Lung microvascular endothelial cell (primary cell): ENCODE measurements at regions not wholly inside any gene's neighbourhood (a gene's known extent, or its start where the extent isn't known, plus 50 kb on each side); places are given as distances from the start of the nearest gene placed in this dataset.

Experiments used
- DNase-seq, 2 donors: peaks; one replicate each; pipeline versions ENCODE4 v3.0.0 to v3.0.0-alpha.2; 2010; ENCODE audit warnings: low read depth in 2 of 2

- no peak for DNase-seq
These were observed 406.5 kb upstream of the SEMA3D start for GRCh38 chr7:85593355-85593754.

- no peak for DNase-seq
These were observed 400.9 kb upstream of the SEMA3D start for GRCh38 chr7:85587785-85588184.

- no peak for DNase-seq
These were observed 399.2 kb upstream of the SEMA3D start for GRCh38 chr7:85586091-85586490.

GRCh38 chr7:85583131-85583953, 396.5 kb upstream of the SEMA3D start:
- DNase-seq: no peak

GRCh38 chr7:85573844-85574243, 387.0 kb upstream of the SEMA3D start:
- DNase-seq: no peak

GRCh38 chr7:85573346-85573745, 386.5 kb upstream of the SEMA3D start:
- DNase-seq: no peak

- no peak for DNase-seq
These were observed 384.0 kb upstream of the SEMA3D start for GRCh38 chr7:85570898-85571297.

- no peak for DNase-seq
These were observed 381.1 kb upstream of the SEMA3D start for GRCh38 chr7:85567983-85568382.

GRCh38 chr7:85566095-85566794, 379.4 kb upstream of the SEMA3D start:
- no peak for DNase-seq

GRCh38 chr7:85565276-85565675, 378.4 kb upstream of the SEMA3D start:
- no peak for DNase-seq

GRCh38 chr7:85564861-85565260, 378.0 kb upstream of the SEMA3D start:
- DNase-seq: no peak

- no peak for DNase-seq
These were observed 374.9 kb upstream of the SEMA3D start for GRCh38 chr7:85561706-85562105.

- DNase-seq: peak; percentile 65 to 73
These were observed 367.7 kb upstream of the SEMA3D start for GRCh38 chr7:85554236-85555178.

GRCh38 chr7:85535974-85536729, 349.3 kb upstream of the SEMA3D start:
- no peak for DNase-seq

GRCh38 chr7:85529831-85530230, 343.0 kb upstream of the SEMA3D start:
- DNase-seq: peak in 1 of 2 donors; percentile 20

- DNase-seq: peak in 1 of 2 donors; percentile 2
These were observed 342.3 kb upstream of the SEMA3D start for GRCh38 chr7:85529201-85529600.

- no peak for DNase-seq
These were observed 341.7 kb upstream of the SEMA3D start for GRCh38 chr7:85528581-85528980.

- DNase-seq: no peak
These were observed 338.8 kb upstream of the SEMA3D start for GRCh38 chr7:85525676-85526075.

GRCh38 chr7:85522070-85522469, 335.2 kb upstream of the SEMA3D start:
- DNase-seq: no peak

- DNase-seq: peak in 1 of 2 donors; percentile 1
These were observed 334.3 kb upstream of the SEMA3D start for GRCh38 chr7:85521108-85521694.

GRCh38 chr7:85520175-85520574, 333.3 kb upstream of the SEMA3D start:
- no peak for DNase-seq
